ENCODE measurements at regions not wholly inside any gene's neighbourhood (a gene's known extent, or its start where the extent isn't known, plus 50 kb on each side); places are given as distances from the start of the nearest gene placed in this dataset.

- DNase-seq (ENCODE audit: low spot score) = no peak
Observed at GRCh38 chr20:22794200-22794599, 209.8 kb upstream of the FOXA2 start.

- DNase-seq (ENCODE audit: low spot score) = no peak
Observed at GRCh38 chr20:22795433-22795832, 211.1 kb upstream of the FOXA2 start.

DNA sequence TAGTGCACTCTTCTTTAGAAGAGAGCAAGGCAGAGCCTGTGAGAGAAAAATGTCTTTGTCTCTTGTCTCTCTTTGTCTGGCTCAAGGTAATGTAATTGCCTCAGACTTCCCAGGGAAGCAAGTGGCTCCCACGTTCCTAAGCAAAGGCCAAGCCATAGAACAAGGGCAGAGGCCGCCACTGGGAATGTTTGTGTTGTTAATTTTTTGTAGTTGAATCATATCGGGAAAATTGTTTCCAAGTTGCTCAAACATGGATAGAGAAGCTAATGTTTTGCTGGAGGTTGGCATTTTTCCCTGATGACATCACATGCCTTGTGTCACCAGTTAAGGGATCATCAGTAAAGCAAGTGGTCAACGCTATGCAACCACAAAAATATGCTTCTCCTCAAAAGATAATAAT is 211.5 kb upstream of the FOXA2 start:
- DNase-seq (ENCODE audit: low spot score) = no peak

GRCh38 chr20:22796469-22797077 is 212.2 kb upstream of the FOXA2 start:
- DNase-seq (ENCODE audit: low spot score) = no peak

DNA sequence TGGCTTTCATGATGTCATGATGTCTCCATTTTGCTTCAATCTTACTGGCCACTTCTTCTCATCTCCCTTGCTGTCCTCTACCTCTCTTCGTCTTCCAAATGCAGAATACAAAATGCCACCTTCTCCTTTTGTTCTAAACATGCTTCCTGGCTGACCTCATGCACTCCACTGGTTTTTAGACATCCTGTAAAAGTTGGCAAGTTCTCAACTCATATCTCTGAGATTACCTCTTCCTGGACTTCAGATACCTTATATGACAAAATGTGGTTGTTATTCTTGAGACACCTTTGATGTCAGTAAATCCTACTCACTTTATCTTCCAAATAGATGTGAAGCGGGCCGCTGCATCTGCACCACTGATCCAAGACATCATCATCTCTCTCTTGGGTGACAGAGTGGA is 212.7 kb upstream of the FOXA2 start:
- no peak for DNase-seq (ENCODE audit: low spot score)

DNA sequence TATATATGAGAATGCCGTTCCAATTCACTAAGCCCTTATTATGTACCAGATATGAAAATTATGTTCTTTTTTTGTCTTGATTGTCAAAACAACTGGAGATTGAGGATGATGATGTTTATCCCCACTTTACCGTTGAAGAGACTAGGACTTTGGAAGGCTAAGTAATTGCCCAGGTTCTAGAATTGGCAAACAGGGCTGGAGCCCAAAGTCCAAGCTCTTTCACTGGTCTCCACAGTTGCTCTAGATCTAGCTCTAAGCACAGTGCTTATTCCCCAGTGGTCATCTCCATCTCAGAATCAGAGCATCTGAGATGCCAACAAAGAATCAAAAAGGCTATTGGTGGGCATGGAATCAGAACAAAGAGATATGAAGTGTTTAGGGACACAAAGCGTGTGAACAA is 215.3 kb upstream of the FOXA2 start:
- no peak for DNase-seq (ENCODE audit: low spot score)

DNA sequence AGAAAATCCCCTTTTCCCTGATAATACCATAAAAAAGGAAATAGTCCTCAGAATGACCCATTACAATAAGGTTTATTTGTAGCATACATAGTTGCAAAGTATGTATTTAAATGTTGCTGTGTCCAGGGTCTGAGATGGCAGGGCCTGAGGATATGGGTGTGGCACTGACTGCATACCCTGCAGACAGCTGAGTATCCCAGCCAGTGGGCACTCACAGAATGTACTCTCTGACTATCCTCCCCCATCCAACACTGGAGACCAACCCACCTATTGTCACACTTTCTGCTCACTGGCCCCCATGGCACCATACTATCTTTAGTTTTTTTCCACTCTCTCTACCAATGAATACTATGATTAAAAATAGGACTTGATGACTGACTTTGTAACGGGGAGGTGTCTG is 215.8 kb upstream of the FOXA2 start:
- no peak for DNase-seq (ENCODE audit: low spot score)

- DNase-seq (ENCODE audit: low spot score) = no peak
Observed at GRCh38 chr20:22801528-22801927, 217.2 kb upstream of the FOXA2 start.

DNA sequence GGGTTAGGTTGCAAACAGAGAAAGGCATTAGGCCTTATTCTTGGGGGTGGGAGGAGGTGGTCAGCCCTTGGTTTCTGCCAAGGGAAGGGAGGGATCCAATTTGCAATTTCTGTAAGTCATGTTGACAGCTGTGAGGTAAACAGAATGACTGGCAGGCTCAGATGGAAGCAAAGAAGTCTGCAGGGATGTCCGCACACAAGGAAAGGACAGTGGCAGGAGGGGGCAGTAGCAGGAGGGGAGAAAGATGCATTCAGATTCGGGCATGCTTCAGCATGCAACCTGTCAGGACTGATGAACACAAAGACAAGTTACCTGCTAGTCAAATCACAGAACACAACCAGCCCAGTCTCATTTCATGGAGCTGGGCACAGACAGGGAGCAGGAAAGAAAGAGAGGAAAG is 217.9 kb upstream of the FOXA2 start:
- no peak for DNase-seq (ENCODE audit: low spot score)

DNA sequence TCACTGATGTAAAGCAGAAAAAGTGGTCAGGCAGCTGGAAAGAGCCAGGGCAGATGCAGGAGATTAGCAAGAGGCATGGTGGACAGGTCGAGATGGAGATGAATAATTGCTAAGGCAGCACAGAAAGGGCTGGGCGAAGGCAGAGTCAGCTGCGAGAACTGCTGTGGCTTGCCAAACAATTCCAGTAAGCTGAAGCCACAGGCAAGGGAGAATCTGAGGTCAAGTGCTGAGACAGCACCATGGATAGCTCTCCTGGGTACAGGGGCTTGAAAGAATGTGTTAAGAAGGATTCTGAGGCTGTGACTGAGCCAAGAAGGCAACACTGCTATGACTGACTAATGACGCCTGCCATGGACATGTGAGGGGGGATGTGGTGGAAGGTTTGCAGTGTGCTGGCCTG is 220.8 kb upstream of the FOXA2 start:
- DNase-seq (ENCODE audit: low spot score) = no peak

GRCh38 chr20:22805996-22806395 is 221.6 kb upstream of the FOXA2 start:
- no peak for DNase-seq (ENCODE audit: low spot score)

- no peak for DNase-seq (ENCODE audit: low spot score)
Observed at GRCh38 chr20:22807045-22807444, 222.7 kb upstream of the FOXA2 start.

- peak; percentile 42 for DNase-seq (ENCODE audit: low spot score)
Observed at GRCh38 chr20:22807646-22808244, 223.4 kb upstream of the FOXA2 start.

DNA sequence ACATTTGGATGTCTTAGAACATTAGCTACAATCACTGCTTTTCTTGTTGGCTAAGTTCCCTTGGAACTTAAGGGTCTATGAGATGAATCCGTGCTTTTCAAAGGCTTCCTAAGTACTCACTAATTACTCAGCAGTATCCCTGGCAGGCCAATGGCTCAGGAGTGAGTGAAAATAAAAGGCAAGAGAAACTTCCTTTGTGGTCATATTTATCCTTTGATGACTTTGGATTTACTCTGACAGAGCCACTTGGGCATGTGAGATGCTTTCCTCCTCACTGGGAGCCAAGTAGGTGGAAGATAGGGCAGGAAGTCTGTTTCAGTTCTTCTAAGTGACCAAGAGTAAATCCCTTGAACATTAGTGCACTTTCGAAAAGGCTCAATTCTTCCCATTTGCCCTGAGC is 224.3 kb upstream of the FOXA2 start:
- no peak for DNase-seq (ENCODE audit: low spot score)

GRCh38 chr20:22810030-22810429 is 225.1 kb upstream of the SSTR4 start:
- DNase-seq (ENCODE audit: low spot score) = no peak

DNA sequence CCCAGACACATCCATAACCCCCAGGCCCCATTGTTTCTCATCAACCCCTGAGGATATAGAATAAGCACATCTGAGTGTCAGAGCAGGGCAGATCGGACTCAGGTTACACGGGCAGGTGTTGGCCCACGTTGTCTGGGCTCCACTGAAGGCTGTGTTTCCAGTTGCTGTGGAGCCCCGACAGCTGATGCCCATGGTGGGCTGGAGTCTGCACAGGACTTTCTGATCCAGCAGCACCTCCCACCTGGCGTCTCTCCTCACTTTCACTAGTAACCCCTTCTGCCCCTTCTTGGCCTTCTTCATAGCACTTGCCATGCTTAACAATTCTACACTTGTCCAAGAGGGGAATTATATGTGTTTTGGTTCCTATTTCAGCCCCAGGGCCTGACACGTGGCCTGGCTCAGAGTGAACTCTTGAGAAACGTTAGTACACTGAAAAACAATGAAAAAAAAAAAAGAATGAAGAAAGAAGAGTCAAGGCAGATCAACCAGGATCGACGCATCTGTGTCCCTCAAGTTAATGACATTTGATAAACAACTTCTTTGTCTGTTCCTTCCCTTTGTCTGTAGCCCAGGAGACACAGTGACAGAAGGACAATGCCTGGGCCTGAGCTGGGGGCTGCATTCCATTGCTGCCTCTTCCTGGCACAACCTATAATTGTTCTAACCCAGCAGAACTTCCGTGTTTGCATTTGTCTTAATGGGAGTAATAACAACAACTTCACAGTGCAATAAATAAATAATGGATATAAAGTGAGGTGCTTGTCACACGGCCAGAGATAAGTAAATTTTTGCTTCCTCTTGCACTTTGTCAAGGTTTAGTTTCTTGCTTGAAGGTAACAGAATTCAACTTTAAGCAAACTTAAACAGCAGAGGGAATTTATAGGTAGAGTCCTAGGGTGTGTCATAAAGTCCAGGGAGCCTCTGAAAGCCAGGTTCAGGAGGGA is 224.2 kb upstream of the SSTR4 start:
- DNase-seq (ENCODE audit: low spot score) = no peak

- DNase-seq (ENCODE audit: low spot score) = no peak
Observed at GRCh38 chr20:22814471-22815205, 220.5 kb upstream of the SSTR4 start.

DNA sequence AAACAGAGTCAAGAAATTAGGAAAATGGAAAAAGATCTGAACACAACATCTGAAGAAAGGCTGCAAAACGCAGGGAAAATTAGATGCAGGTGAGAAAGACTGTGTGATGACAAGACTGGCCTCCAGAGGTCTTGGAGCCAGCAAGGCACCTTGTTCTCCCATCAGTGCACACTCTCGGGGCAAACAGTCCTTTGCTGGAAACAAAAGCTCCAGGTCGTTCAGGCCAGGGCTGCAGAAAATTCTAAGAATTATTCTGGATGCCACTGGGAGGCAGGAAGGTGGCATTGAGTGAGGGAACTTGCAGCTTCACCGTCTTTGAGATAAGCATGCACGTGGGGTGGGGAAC is 219.9 kb upstream of the SSTR4 start:
- no peak for DNase-seq (ENCODE audit: low spot score)

GRCh38 chr20:22815603-22816315 is 219.4 kb upstream of the SSTR4 start:
- DNase-seq (ENCODE audit: low spot score) = no peak

DNA sequence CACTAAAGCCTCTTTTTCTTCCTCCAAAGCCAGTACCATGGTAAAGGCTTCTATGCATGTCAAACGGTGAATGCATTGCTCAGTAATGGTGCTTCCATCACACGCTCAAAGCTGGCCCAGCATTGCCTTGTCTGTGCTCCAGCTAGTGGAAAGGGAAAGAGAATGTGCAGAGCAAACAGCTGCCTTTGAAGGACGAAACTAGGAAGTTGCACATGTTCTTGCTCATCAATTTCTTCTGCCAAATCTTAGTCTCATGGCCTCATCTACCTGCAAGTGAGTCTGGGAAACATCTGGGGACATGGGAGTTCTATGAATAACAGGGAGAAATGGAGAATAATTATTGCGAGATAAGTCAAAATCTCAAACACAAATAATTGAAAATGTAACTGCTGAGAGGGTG is 216.5 kb upstream of the SSTR4 start:
- DNase-seq (ENCODE audit: low spot score) = no peak

DNA sequence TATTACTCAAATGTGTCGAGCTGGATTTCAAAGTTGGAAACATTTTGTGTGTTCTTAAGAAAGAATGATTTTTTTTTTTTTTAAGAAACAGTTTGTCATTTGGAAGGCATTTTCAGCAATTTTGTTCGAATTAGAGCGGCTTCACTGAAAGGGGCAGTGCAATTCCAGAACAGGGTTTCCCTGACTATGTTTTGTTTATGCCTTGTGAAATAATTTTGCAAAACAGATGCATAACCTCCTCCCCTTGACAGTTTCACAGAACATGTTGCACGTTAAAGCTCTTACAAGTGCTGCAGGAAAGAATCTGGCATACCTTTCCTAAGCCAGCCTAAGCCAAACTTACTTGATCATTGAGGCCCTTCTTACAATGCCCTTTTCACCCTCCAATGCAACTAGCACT is 216.0 kb upstream of the SSTR4 start:
- no peak for DNase-seq (ENCODE audit: low spot score)

GRCh38 chr20:22819784-22820183 is 215.3 kb upstream of the SSTR4 start:
- DNase-seq (ENCODE audit: low spot score) = no peak

Data from NAMALWA (cell line).